Heart left ventricle (tissue), 16 donors: ENCODE measurements at regions not wholly inside any gene's neighbourhood (a gene's known extent, or its start where the extent isn't known, plus 50 kb on each side); places are given as distances from the start of the nearest gene placed in this dataset.

Experiments used
- ATAC-seq, 4 donors: fragments of 200-7000 bp; cut with Tn5 transposase; one replicate each; pipeline ENCODE4 v1.9.1; 2020 to 2022; ENCODE audit warnings: moderate library complexity in 4 of 4, mild to moderate bottlenecking in 3 of 4, moderate number of reproducible peaks in 1 of 4
- DNase-seq, 5 donors: peaks; one replicate each; pipeline ENCODE4 v3.0.0-alpha.2; 2020
- H3K27ac ChIP-seq, 12 donors: fragments of 200-600 bp; sonication (generic) in 4 of 12; one replicate each; pipeline versions ENCODE4 v1.5.0 to v1.8.0; 2016 to 2022; ENCODE audit warnings: mild to moderate bottlenecking in 2 of 12
- H3K27me3 ChIP-seq, 9 donors: fragments of 200-600 bp; sonication (generic) in 2 of 9; one replicate each; pipeline versions ENCODE4 v1.5.1 to v1.8.0; 2016 to 2022; ENCODE audit warnings: mild to moderate bottlenecking in 3 of 9
- H3K36me3 ChIP-seq, 9 donors: fragments of 200-600 bp; sonication (generic) in 2 of 9; one replicate each; pipeline versions ENCODE4 v1.5.0 to v1.8.0; 2018 to 2022; ENCODE audit warnings: mild to moderate bottlenecking in 2 of 9
- H3K4me1 ChIP-seq, 12 donors: fragments of 200-600 bp; sonication (generic) in 4 of 12; one replicate each; pipeline versions ENCODE4 v1.5.0 to v1.8.0; 2016 to 2022; ENCODE audit warnings: mild to moderate bottlenecking in 3 of 12
- H3K4me3 ChIP-seq, 12 donors: fragments of 200-600 bp; sonication (generic) in 4 of 12; one replicate each; pipeline versions ENCODE4 v1.5.0 to v1.8.0; 2017 to 2022; ENCODE audit warnings: mild to moderate bottlenecking in 9 of 12, moderate library complexity in 4 of 12
- H3K9me3 ChIP-seq, 12 donors: fragments of 200-600 bp; sonication (generic) in 4 of 12; one replicate each; pipeline versions ENCODE4 v1.5.0 to v1.8.0; 2016 to 2022; ENCODE audit warnings: mild to moderate bottlenecking in 1 of 12
- CTCF ChIP-seq, 12 donors: fragments of 200-600 bp; sonication (generic) in 4 of 12; IDR thresholded peaks; one replicate each; pipeline versions ENCODE4 v1.5.0 to v1.8.0; 2018 to 2022; ENCODE audit warnings: antibody characterized with exemption in 12 of 12, mild to moderate bottlenecking in 5 of 12
- POLR2A ChIP-seq, 2 donors: fragments of 450-650 bp; IDR thresholded peaks; one replicate each; pipeline ENCODE4 v1.6.1; 2017; ENCODE audit warnings: antibody characterized with exemption in 2 of 2, mild to moderate bottlenecking in 2 of 2, moderate library complexity in 2 of 2
- WGBS, 4 donors: extraction: QIAGEN DNeasy Blood & Tissue Kit in 2 of 4; methylation state at CpG; one replicate each; pipeline versions ENCODE4 v1.1.5 to v1.1.7; 2013 to 2018; 5-methylcytosine and 5-hydroxymethylcytosine counted together
- intact Hi-C, 10 donors: fragments of 100-400 bp; cut with DNase I; formaldehyde crosslinking; loops; one replicate each; pipeline versions ENCODE4 v1.11.1 to v1.14.2; 2022
- donor health status: ischemic (EF 13 %, LVEDD 7.1; RV severe dilation, severe dysfunction).
- donor health status: healthy with polysubstance abuse.
- donor health status: DM: no; HTN: yes; CAD: no.
- donor health status: DM: no; HTN: no; CAD: no.
- donor health status: ischemic (EF 25% LVEDD 6.9; RV normal size, moderate dysfunction).
- donor health status: ischemic (EF 25% LVEDD 5.7; RV mildly dilated, moderate dysfunction).
- donor health status: healthy.
- donor health status: DM: yes; HTN: yes; CAD: no.
- donor health status: ischemic (EF 35%, LVEDD 5.7; RV mildly dilated, moderate dysfunction).
- donor health status: nonischemic (EF 11% LVEDD 7.7; RV severe dilation, severe dysfunction).
- donor health status: DM: yes; HTN: yes; CAD: no.
- donor health status: PGD.
- donor health status: ischemic (EF 29% LVEDD 5.4; RV normal size, mild dysfunction).
- donor health status: nonischemic (EF 23%, LVEDD 6.1; RV moderate dilation, normal function).

GRCh38 chr14:97021571-97022168 lies 224.5 kb downstream of the VRK1 start:
- H3K36me3 ChIP-seq: no peaks in the 10 kb centered on the region
- no peak overlapping the region for H3K27ac ChIP-seq
- no peak for ATAC-seq
- DNase-seq: no peak
- intact Hi-C loops: no loop called here
- H3K9me3 ChIP-seq: peaks cover 0 to 7% (median 0%) of the 10 kb centered on the region in 12 donors
- H3K4me1 ChIP-seq: no peaks in the 10 kb centered on the region
- WGBS, 4 donors: 48 to 58% (median 52%) methylated on average over 3 of the region's 3 CpGs
- no peak overlapping the region for H3K4me3 ChIP-seq
- no peak for TF ChIP-seq CTCF (IDR thresholded peaks at IDR 0.05)
- no peak for TF ChIP-seq POLR2A (IDR thresholded peaks at IDR 0.05)
- H3K27me3 ChIP-seq: peaks cover 0 to 22% (median 5%) of the 10 kb centered on the region in 9 donors

DNA sequence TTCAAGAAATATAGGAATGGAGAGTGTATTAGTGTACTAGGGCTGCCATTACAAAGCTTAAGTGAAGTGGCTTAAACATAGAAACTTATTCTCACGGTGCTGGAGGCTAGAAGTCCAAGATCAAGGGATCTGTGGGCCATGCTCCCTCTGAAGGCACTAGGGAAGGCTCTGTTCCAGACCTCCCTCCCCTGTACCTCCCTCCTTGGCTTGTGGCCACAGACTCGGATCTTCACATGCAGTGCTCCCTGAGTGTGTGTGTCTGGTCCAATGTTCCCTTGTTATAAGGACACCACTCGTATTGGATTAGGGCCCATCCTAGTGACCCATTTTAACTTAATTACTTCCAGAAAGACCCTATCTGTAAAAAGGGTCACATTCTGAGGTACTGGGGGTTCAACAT lies 225.6 kb downstream of the VRK1 start:
- Histone ChIP-seq H3K4me1 (no peaks in the 10 kb centered on the region), H3K27me3 (peaks cover 0 to 22% (median 5%) of the 10 kb centered on the region in 9 donors), H3K9me3 (peaks cover 0 to 2% (median 0%) of the 10 kb centered on the region in 12 donors), H3K4me3 (no peak overlapping the region), H3K36me3 (no peaks in the 10 kb centered on the region), H3K27ac (no peak overlapping the region)
- TF ChIP-seq CTCF (IDR thresholded peaks at IDR 0.05) (no peak), POLR2A (IDR thresholded peaks at IDR 0.05) (no peak)
- intact Hi-C loops: no loop called here
- 60 to 76% (median 70%) methylated on average over 3 of the region's 3 CpGs for WGBS, 4 donors
- DNase-seq (no peak), ATAC-seq (no peak)

GRCh38 chr14:97023871-97024270 lies 226.7 kb downstream of the VRK1 start:
- H3K27ac ChIP-seq: no peak overlapping the region
- no peak for DNase-seq
- no peaks in the 10 kb centered on the region for H3K9me3 ChIP-seq
- H3K27me3 ChIP-seq: peaks cover 0 to 22% (median 5%) of the 10 kb centered on the region in 9 donors
- WGBS, 4 donors: 78 to 87% (median 80%) methylated on average over 6 of the region's 6 CpGs
- no peaks in the 10 kb centered on the region for H3K4me1 ChIP-seq
- H3K36me3 ChIP-seq: no peaks in the 10 kb centered on the region
- H3K4me3 ChIP-seq: no peak overlapping the region
- TF ChIP-seq CTCF (IDR thresholded peaks at IDR 0.05) (no peak), POLR2A (IDR thresholded peaks at IDR 0.05) (no peak)
- intact Hi-C loops: no loop called here
- no peak for ATAC-seq

DNA sequence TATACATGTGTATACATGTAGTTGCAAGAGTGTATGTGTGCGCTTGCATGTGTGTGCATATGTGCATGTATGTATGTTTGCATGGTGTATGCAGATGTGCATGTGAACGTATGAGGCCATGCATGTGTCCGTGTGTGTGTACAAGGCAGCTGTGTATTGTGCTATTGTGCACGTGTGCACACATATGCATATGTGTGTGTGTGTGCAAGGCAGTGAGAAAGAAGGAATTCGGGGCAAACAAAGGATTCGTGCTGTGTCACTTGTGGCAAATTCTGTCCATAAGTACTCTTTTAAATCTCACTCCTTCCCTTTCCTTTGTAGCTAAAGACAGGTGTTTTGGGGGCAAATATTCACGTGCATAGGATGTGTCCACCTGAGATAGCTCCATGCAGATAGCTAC lies 227.1 kb downstream of the VRK1 start:
- Histone ChIP-seq H3K4me3 (no peak overlapping the region), H3K9me3 (no peaks in the 10 kb centered on the region), H3K27ac (no peak overlapping the region), H3K27me3 (peaks cover 0 to 22% (median 5%) of the 10 kb centered on the region in 9 donors), H3K36me3 (no peaks in the 10 kb centered on the region), H3K4me1 (no peaks in the 10 kb centered on the region)
- intact Hi-C loops: no loop called here
- ATAC-seq (no peak), DNase-seq (no peak)
- TF ChIP-seq CTCF (IDR thresholded peaks at IDR 0.05): no peak
- no peak for TF ChIP-seq POLR2A (IDR thresholded peaks at IDR 0.05)
- WGBS, 4 donors: 78 to 88% (median 87%) methylated on average over 7 of the region's 7 CpGs
